A172 (cell line): ENCODE measurements at regions not wholly inside any gene's neighbourhood (a gene's known extent, or its start where the extent isn't known, plus 50 kb on each side); places are given as distances from the start of the nearest gene placed in this dataset.

Experiments used
- DNase-seq: peaks from one replicate; pipeline ENCODE4 v3.0.0-alpha.2; 2015; ENCODE audit warnings: low spot score

GRCh38 chr2:128980475-128980874 lies 661.8 kb upstream of the HS6ST1 start:
- no peak for DNase-seq

- DNase-seq, result no peak
Observed at GRCh38 chr2:128981353-128981752, 662.7 kb upstream of the HS6ST1 start.

GRCh38 chr2:128982001-128982400 lies 663.3 kb upstream of the HS6ST1 start:
- DNase-seq, result no peak

- no peak for DNase-seq
Observed at GRCh38 chr2:128982670-128983069, 664.0 kb upstream of the HS6ST1 start.

GRCh38 chr2:128983094-128983493 lies 664.4 kb upstream of the HS6ST1 start:
- DNase-seq, result no peak

- DNase-seq, result no peak
Observed at GRCh38 chr2:128984081-128984480, 665.4 kb upstream of the HS6ST1 start.

- no peak for DNase-seq
Observed at GRCh38 chr2:128984855-128985254, 666.2 kb upstream of the HS6ST1 start.

GRCh38 chr2:128986026-128986715 lies 667.5 kb upstream of the HS6ST1 start:
- no peak for DNase-seq

- DNase-seq, result no peak
Observed at GRCh38 chr2:128986867-128987268, 668.2 kb upstream of the HS6ST1 start.

- no peak for DNase-seq
Observed at GRCh38 chr2:128988326-128988725, 669.7 kb upstream of the HS6ST1 start.

GRCh38 chr2:128988967-128989366 lies 670.3 kb upstream of the HS6ST1 start:
- DNase-seq, result no peak

- no peak for DNase-seq
Observed at GRCh38 chr2:128995086-128995485, 676.4 kb upstream of the HS6ST1 start.

- DNase-seq, result no peak
Observed at GRCh38 chr2:128996078-128996477, 677.4 kb upstream of the HS6ST1 start.

GRCh38 chr2:128997166-128997866 lies 678.6 kb upstream of the HS6ST1 start:
- DNase-seq, result no peak

- no peak for DNase-seq
Observed at GRCh38 chr2:129001926-129002325, 683.3 kb upstream of the HS6ST1 start.

GRCh38 chr2:129002751-129003150 lies 684.1 kb upstream of the HS6ST1 start:
- DNase-seq, result no peak

- no peak for DNase-seq
Observed at GRCh38 chr2:129004485-129004884, 685.8 kb upstream of the HS6ST1 start.

- DNase-seq, result no peak
Observed at GRCh38 chr2:129004940-129005490, 686.3 kb upstream of the HS6ST1 start.

- DNase-seq, result no peak
Observed at GRCh38 chr2:129006135-129006886, 687.6 kb upstream of the HS6ST1 start.

GRCh38 chr2:129006901-129007300 lies 688.2 kb upstream of the HS6ST1 start:
- DNase-seq, result no peak

GRCh38 chr2:129008055-129008880 lies 689.6 kb upstream of the HS6ST1 start:
- DNase-seq, result no peak
